HCT116 (cell line): ENCODE measurements at regions not wholly inside any gene's neighbourhood (a gene's known extent, or its start where the extent isn't known, plus 50 kb on each side); places are given as distances from the start of the nearest gene placed in this dataset.
A peak's percentile ranks its signal among the peaks of the same experiment; 100 is the strongest.

ENCODE experiments used
- ATAC-seq: fragments of 200-7000 bp; cut with Tn5 transposase; 2 replicates; pipeline ENCODE4 v1.9.1; 2020; ENCODE audit warnings: mild to moderate bottlenecking, moderate library complexity
- BruUV-seq: library from RNA; stranded (reverse); fragments of 400-500 nt; replicated peaks from 2 replicates; lab custom pipeline; 2021; lab: Mats Ljungman, UMichigan
- CTCF ChIA-PET: fragments of 300-600 bp; sonication (Branson Sonifier 250); formaldehyde crosslinking; loops from one replicate; lab custom pipeline; 2021; ENCODE audit warnings: antibody characterized with exemption; lab: Charles Lee
- POLR2A ChIA-PET: fragments of 300-600, 350-600 bp; sonication (Branson Sonifier 250); formaldehyde crosslinking; loops from one replicate; lab custom pipeline; 2021; ENCODE audit warnings: antibody characterized with exemption; lab: Charles Lee
- RAD21 ChIA-PET, 2 experiments: fragments of 300-600 bp; sonication (Branson Sonifier 250); formaldehyde crosslinking; loops; one replicate each; lab custom pipeline; 2023; ENCODE audit warnings: low total read pairs in 2 of 2; ENCODE audit not compliant: uncharacterized antibody in 2 of 2, unreplicated experiment in 2 of 2, low non-redundant PET in 1 of 2; lab: Charles Lee
- DNase-seq: peaks from one replicate; pipeline ENCODE4 v3.0.0-alpha.2; 2010; ENCODE audit warnings: low read depth, low spot score
- H2AFZ ChIP-seq: fragments of 200-600 bp; shearing (Covaris generic), sonication (generic); 2 replicates; pipeline ENCODE4 v1.6.1; 2017; ENCODE audit warnings: low read depth, mixed run types, mixed read lengths, antibody characterized with exemption, low read length; ENCODE audit not compliant: poor library complexity, severe bottlenecking
- H3K27ac ChIP-seq: 2 replicates; pipeline ENCODE4 v1.5.1; 2012; ENCODE audit warnings: low read depth, low read length
- H3K27me3 ChIP-seq: fragments of 200-600 bp; sonication (generic); 2 replicates; pipeline ENCODE4 v1.6.1; 2016; ENCODE audit warnings: mixed run types, low read length, mixed read lengths; ENCODE audit not compliant: insufficient read depth
- H3K36me3 ChIP-seq, 2 experiments: fragments of 200-500 bp in 1 of 2; fragments of 200-600 bp in 1 of 2; sonication (Bioruptor generic) in 1 of 2; sonication (generic) in 1 of 2; 2 replicates each; pipeline versions ENCODE4 v1.5.1 to v1.6.1; 2014 to 2016; ENCODE audit warnings: low read length in 2 of 2, inconsistent platforms in 1 of 2, mixed read lengths in 1 of 2, mixed run types in 1 of 2; ENCODE audit not compliant: insufficient read depth in 2 of 2, control insufficient read depth in 1 of 2
- H3K4me1 ChIP-seq, 2 experiments: fragments of 200-600 bp in 1 of 2; sonication (generic) in 1 of 2; 2 replicates each; pipeline versions ENCODE4 v1.5.1 to v1.6.1; 2012 to 2017; ENCODE audit warnings: low read length in 2 of 2, inconsistent platforms in 1 of 2, mild to moderate bottlenecking in 1 of 2, mixed read lengths in 1 of 2, mixed run types in 1 of 2, moderate library complexity in 1 of 2; ENCODE audit not compliant: insufficient read depth in 2 of 2, control insufficient read depth in 1 of 2
- H3K4me2 ChIP-seq: fragments of 200-600 bp; sonication (generic); 2 replicates; pipeline ENCODE4 v1.6.1; 2017; ENCODE audit warnings: mixed run types, low read length, mixed read lengths
- H3K4me3 ChIP-seq, 2 experiments: fragments of 200-600 bp in 1 of 2; sonication (generic) in 1 of 2; replicated peaks in 1 of 2; 2 replicates each; pipeline ENCODE4 v1.5.1; 2011 to 2016; ENCODE audit warnings: low read length in 2 of 2, control low read depth in 1 of 2, low read depth in 1 of 2, mild to moderate bottlenecking in 1 of 2, mixed read lengths in 1 of 2, mixed run types in 1 of 2
- H3K79me2 ChIP-seq: fragments of 200-600 bp; sonication (generic); 2 replicates; pipeline ENCODE4 v1.6.1; 2017; ENCODE audit warnings: mild to moderate bottlenecking, mixed run types, low read length, moderate library complexity, mixed read lengths; ENCODE audit not compliant: insufficient read depth
- H3K9ac ChIP-seq: fragments of 200-600 bp; sonication (generic); 2 replicates; pipeline ENCODE4 v1.6.1; 2016; ENCODE audit warnings: low read length, mixed read lengths
- H3K9me2 ChIP-seq: fragments of 200-600 bp; sonication (generic), shearing (Covaris generic); 2 replicates; pipeline ENCODE4 v1.6.1; 2017; ENCODE audit warnings: mixed run types, mild to moderate bottlenecking, moderate library complexity; ENCODE audit not compliant: insufficient read depth
- H3K9me3 ChIP-seq, 2 experiments: fragments of 200-500 bp in 1 of 2; fragments of 200-600 bp in 1 of 2; sonication (Bioruptor generic) in 1 of 2; sonication (generic) in 1 of 2; 2 replicates each; pipeline ENCODE4 v1.6.1; 2014 to 2017; ENCODE audit warnings: low read length in 2 of 2, mixed read lengths in 2 of 2, inconsistent platforms in 1 of 2, low read depth in 1 of 2, mild to moderate bottlenecking in 1 of 2, mixed run types in 1 of 2, moderate library complexity in 1 of 2; ENCODE audit not compliant: control insufficient read depth in 1 of 2, insufficient read depth in 1 of 2
- H4K20me1 ChIP-seq: fragments of 200-600 bp; sonication (generic), shearing (Covaris generic); 2 replicates; pipeline ENCODE4 v1.6.1; 2017; ENCODE audit warnings: mixed run types, mild to moderate bottlenecking, moderate library complexity; ENCODE audit not compliant: insufficient read depth
- CBX3 ChIP-seq: IDR thresholded peaks from 2 replicates; pipeline ENCODE4 v1.6.1; 2012; ENCODE audit warnings: low read depth
- EZH2phosphoT487 ChIP-seq: fragments of 200-600 bp; IDR thresholded peaks from 2 replicates; pipeline ENCODE4 v1.6.1; 2018; ENCODE audit warnings: antibody characterized with exemption, borderline replicate concordance
- POLR2AphosphoS5 ChIP-seq: IDR thresholded peaks from 2 replicates; pipeline ENCODE4 v1.6.1; 2011; ENCODE audit warnings: mild to moderate bottlenecking, low read depth, low read length, moderate library complexity
- SIN3A ChIP-seq: IDR thresholded peaks from 2 replicates; pipeline ENCODE4 v1.6.1; 2012; ENCODE audit warnings: low read depth
- SRF ChIP-seq: IDR thresholded peaks from 2 replicates; pipeline ENCODE4 v1.6.1; 2012; ENCODE audit warnings: low read depth
- TCF7L2 ChIP-seq: IDR thresholded peaks from 2 replicates; pipeline ENCODE4 v1.7.0; 2011; ENCODE audit warnings: borderline replicate concordance, inconsistent platforms; ENCODE audit not compliant: insufficient read depth, insufficient read length; ENCODE audit errors: extremely low read depth
- YY1 ChIP-seq: IDR thresholded peaks from 2 replicates; pipeline ENCODE4 v1.6.1; 2011; ENCODE audit warnings: low read length, low read depth, moderate library complexity, mild to moderate bottlenecking; ENCODE audit not compliant: insufficient replicate concordance; ENCODE audit errors: extremely low read depth
- intact Hi-C: fragments of 100-400 bp; cut with micrococcal nuclease; formaldehyde crosslinking; loops from 2 replicates; pipeline ENCODE4 v1.10.0; 2022
- TF ChIP-seq, protein P1 (sequence below): IDR thresholded peaks from 2 replicates; pipeline ENCODE4 v1.6.1; 2011; ENCODE audit warnings: mild to moderate bottlenecking, low read length, moderate library complexity; ENCODE audit not compliant: insufficient replicate concordance; ENCODE audit errors: extremely low read depth
- TF ChIP-seq, protein P2 (sequence below), 3 experiments: fragments of 200-600 bp in 1 of 3; sonication (generic) in 1 of 3; IDR thresholded peaks in 2 of 3; conservative IDR thresholded peaks in 1 of 3; 2 replicates each; pipeline ENCODE4 v1.5.1; 2012 to 2017; ENCODE audit warnings: low read depth in 2 of 3, low read length in 2 of 3, antibody characterized with exemption in 1 of 3, borderline replicate concordance in 1 of 3, control low read depth in 1 of 3, mild to moderate bottlenecking in 1 of 3, mixed read lengths in 1 of 3, mixed run types in 1 of 3, moderate library complexity in 1 of 3; ENCODE audit not compliant: insufficient read depth in 1 of 3

DNA sequence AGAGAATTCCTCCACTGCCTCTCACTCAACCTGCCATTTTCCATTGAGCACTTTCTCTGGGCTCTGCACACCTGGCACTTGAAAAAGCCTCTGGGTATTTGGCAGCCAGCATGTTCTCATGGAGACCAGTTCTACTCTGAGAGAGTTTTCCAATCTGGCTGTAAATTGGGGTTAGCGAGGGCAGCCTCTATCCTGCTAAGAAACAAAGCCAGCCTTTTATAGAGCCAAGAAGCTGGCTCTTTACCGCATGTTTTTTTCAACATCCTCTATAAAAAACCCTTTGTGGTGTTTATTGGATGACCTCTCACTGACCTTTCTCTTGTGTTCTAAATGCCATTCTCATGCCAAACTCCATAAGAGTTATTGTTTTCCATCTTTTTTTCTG, 52.6 kb upstream of the RCBTB2 start:
- Histone ChIP-seq H4K20me1 (no peaks in the 10 kb centered on the region), H3K27ac (no peak overlapping the region), H3K36me3 (no peaks in the 10 kb centered on the region), H3K27me3 (no peaks in the 10 kb centered on the region), H3K4me3 (no peak overlapping the region), H3K9me3 (no peaks in the 10 kb centered on the region), H3K9me2 (no peaks in the 10 kb centered on the region), H3K4me1 (peaks cover 0 to 2% of the 10 kb centered on the region in 2 experiments; a peak in 2 of 4 replicates), H3K79me2 (no peaks in the 10 kb centered on the region), H3K9ac (no peak overlapping the region), H3K4me2 (no peak overlapping the region), H2AFZ (no peak overlapping the region)
- no TSS peak for BruUV-seq
- TF ChIP-seq, protein P1, sequence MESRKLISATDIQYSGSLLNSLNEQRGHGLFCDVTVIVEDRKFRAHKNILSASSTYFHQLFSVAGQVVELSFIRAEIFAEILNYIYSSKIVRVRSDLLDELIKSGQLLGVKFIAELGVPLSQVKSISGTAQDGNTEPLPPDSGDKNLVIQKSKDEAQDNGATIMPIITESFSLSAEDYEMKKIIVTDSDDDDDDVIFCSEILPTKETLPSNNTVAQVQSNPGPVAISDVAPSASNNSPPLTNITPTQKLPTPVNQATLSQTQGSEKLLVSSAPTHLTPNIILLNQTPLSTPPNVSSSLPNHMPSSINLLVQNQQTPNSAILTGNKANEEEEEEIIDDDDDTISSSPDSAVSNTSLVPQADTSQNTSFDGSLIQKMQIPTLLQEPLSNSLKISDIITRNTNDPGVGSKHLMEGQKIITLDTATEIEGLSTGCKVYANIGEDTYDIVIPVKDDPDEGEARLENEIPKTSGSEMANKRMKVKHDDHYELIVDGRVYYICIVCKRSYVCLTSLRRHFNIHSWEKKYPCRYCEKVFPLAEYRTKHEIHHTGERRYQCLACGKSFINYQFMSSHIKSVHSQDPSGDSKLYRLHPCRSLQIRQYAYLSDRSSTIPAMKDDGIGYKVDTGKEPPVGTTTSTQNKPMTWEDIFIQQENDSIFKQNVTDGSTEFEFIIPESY = no peak
- TF ChIP-seq EZH2phosphoT487 (no peak), YY1 (no peak), SIN3A (no peak), SRF (no peak), POLR2AphosphoS5 (no peak), TCF7L2 (no peak), CBX3 (no peak)
- TF ChIP-seq, protein P2, sequence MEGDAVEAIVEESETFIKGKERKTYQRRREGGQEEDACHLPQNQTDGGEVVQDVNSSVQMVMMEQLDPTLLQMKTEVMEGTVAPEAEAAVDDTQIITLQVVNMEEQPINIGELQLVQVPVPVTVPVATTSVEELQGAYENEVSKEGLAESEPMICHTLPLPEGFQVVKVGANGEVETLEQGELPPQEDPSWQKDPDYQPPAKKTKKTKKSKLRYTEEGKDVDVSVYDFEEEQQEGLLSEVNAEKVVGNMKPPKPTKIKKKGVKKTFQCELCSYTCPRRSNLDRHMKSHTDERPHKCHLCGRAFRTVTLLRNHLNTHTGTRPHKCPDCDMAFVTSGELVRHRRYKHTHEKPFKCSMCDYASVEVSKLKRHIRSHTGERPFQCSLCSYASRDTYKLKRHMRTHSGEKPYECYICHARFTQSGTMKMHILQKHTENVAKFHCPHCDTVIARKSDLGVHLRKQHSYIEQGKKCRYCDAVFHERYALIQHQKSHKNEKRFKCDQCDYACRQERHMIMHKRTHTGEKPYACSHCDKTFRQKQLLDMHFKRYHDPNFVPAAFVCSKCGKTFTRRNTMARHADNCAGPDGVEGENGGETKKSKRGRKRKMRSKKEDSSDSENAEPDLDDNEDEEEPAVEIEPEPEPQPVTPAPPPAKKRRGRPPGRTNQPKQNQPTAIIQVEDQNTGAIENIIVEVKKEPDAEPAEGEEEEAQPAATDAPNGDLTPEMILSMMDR (IDR thresholded peaks at IDR 0.05 in 2 of 3, conservative IDR thresholded peaks at IDR 0.05 in 1 of 3; ENCODE audit: borderline replicate concordance in 1 of 3, insufficient read depth in 1 of 3, low read depth in 2 of 3, low read length in 2 of 3) = no peak
- RAD21 ChIA-PET = interaction anchor here in 1 of 2 experiments (0.6 kb wide), 1 partner anchor 15 kb away, joined by 3 read pairs; no protein-coding TSS in a partner anchor
- POLR2A ChIA-PET = interaction anchor here (0.6 kb wide), 1 partner anchor 13 kb away, joined by 4 read pairs; no protein-coding TSS in a partner anchor
- CTCF ChIA-PET = interaction anchor here (1.5 kb wide), 1 partner anchor 184 kb away, joined by 3 read pairs; no protein-coding TSS in a partner anchor
- intact Hi-C loops = no loop called here
- ATAC-seq (peak; percentile 52), DNase-seq (peak; percentile 12)
